ENCODE measurements at regions not wholly inside any gene's neighbourhood (a gene's known extent, or its start where the extent isn't known, plus 50 kb on each side); places are given as distances from the start of the nearest gene placed in this dataset.

DNA sequence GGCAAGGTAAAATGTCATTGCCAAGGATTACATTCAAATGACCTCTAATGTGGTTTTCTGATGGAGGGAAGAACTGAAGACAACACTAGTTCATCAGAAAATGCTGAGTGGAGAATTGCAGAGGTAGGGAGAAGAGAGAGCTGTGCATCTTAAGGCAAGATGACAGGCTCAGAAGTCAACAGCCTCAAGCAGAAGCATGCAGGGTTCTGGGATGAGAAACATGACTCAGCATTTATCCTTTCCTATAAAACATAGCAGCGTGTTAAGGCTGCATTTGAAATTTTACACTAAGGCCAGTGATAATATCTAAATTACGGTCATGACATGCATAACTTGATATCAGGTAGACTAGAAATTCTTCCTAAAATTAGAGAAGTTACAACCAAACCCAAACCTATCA is 53.7 kb upstream of the DYRK2 start:
- TF ChIP-seq, protein P1, sequence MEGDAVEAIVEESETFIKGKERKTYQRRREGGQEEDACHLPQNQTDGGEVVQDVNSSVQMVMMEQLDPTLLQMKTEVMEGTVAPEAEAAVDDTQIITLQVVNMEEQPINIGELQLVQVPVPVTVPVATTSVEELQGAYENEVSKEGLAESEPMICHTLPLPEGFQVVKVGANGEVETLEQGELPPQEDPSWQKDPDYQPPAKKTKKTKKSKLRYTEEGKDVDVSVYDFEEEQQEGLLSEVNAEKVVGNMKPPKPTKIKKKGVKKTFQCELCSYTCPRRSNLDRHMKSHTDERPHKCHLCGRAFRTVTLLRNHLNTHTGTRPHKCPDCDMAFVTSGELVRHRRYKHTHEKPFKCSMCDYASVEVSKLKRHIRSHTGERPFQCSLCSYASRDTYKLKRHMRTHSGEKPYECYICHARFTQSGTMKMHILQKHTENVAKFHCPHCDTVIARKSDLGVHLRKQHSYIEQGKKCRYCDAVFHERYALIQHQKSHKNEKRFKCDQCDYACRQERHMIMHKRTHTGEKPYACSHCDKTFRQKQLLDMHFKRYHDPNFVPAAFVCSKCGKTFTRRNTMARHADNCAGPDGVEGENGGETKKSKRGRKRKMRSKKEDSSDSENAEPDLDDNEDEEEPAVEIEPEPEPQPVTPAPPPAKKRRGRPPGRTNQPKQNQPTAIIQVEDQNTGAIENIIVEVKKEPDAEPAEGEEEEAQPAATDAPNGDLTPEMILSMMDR (IDR thresholded peaks at IDR 0.05), result no peak
- TF ChIP-seq EZH2phosphoT487 (IDR thresholded peaks at IDR 0.05) (no peak), EZH2 (IDR thresholded peaks at IDR 0.05) (no peak)
